H1 (cell line): ENCODE measurements at regions not wholly inside any gene's neighbourhood (a gene's known extent, or its start where the extent isn't known, plus 50 kb on each side); places are given as distances from the start of the nearest gene placed in this dataset.

Experiments
- CTCF ChIA-PET: fragments of 300-600 bp; sonication (Branson Sonifier 250); formaldehyde crosslinking; loops from one replicate; lab custom pipeline; 2021; ENCODE audit not compliant: partially characterized antibody; lab: Charles Lee
- POLR2A ChIA-PET: fragments of 300-600 bp; sonication (Branson Sonifier 250); formaldehyde crosslinking; loops from one replicate; lab custom pipeline; 2021; ENCODE audit warnings: inconsistent platforms; ENCODE audit not compliant: partially characterized antibody; lab: Charles Lee
- DNase-seq, 2 experiments: peaks; one replicate each; pipeline versions ENCODE4 v3.0.0 to v3.0.0-alpha.2; 2010 to 2022; ENCODE audit warnings: low spot score in 2 of 2, low read depth in 1 of 2, mixed read lengths in 1 of 2
- FAIRE-seq: peaks from 2 replicates; lab custom pipeline; 2011; peaks lifted over from hg19 to GRCh38; lab: Jason Lieb, UNC
- H2AFZ ChIP-seq: 2 replicates; pipeline ENCODE4 v1.8.1; 2012; ENCODE audit warnings: low read length, inconsistent platforms
- H2AK5ac ChIP-seq: 2 replicates; pipeline ENCODE4 v1.6.1; 2013; ENCODE audit warnings: low read depth, low read length
- H2BK120ac ChIP-seq: replicated peaks from 2 replicates; pipeline ENCODE3; 2013; ENCODE audit warnings: low read depth, low read length, inconsistent platforms
- H2BK12ac ChIP-seq: 2 replicates; pipeline ENCODE4 v1.6.1; 2013; ENCODE audit warnings: low read depth, low read length
- H2BK15ac ChIP-seq: 2 replicates; pipeline ENCODE4 v1.6.1; 2013; ENCODE audit warnings: low read length
- H2BK20ac ChIP-seq: 2 replicates; pipeline ENCODE4 v1.6.1; 2013; ENCODE audit warnings: low read length
- H2BK5ac ChIP-seq: 2 replicates; pipeline ENCODE4 v1.6.1; 2013; ENCODE audit warnings: low read depth, low read length
- H3K14ac ChIP-seq: 2 replicates; pipeline ENCODE4 v1.6.1; 2013; ENCODE audit warnings: inconsistent platforms; ENCODE audit not compliant: insufficient read length
- H3K18ac ChIP-seq: 2 replicates; pipeline ENCODE4 v1.6.1; 2013; ENCODE audit warnings: low read length; ENCODE audit errors: extremely low read depth
- H3K23ac ChIP-seq: 2 replicates; pipeline ENCODE4 v1.6.1; 2013; ENCODE audit warnings: inconsistent platforms; ENCODE audit not compliant: insufficient read length
- H3K23me2 ChIP-seq: 2 replicates; pipeline ENCODE4 v1.6.1; 2013; ENCODE audit warnings: low read depth, low read length
- H3K27ac ChIP-seq: 2 replicates; pipeline ENCODE4 v1.6.1; 2011; ENCODE audit warnings: low read depth, low read length, inconsistent platforms
- H3K27me3 ChIP-seq, 4 experiments: replicated peaks in 1 of 4; 1 replicate in 1 of 4; 2 replicates in 3 of 4; pipeline versions ENCODE4 v1.6.1 to v1.8.1; 2011 to 2013; ENCODE audit warnings: low read length in 3 of 4, mild to moderate bottlenecking in 3 of 4, inconsistent platforms in 2 of 4, mixed read lengths in 2 of 4, moderate library complexity in 1 of 4; ENCODE audit not compliant: control insufficient read depth in 3 of 4, insufficient read depth in 3 of 4; ENCODE audit errors: extremely low read depth in 1 of 4
- H3K36me3 ChIP-seq, 4 experiments: 2 replicates each; pipeline versions ENCODE4 v1.6.1 to v1.8.1; 2011 to 2013; ENCODE audit warnings: mild to moderate bottlenecking in 4 of 4, low read length in 3 of 4, moderate library complexity in 2 of 4, control low read depth in 1 of 4, inconsistent platforms in 1 of 4; ENCODE audit not compliant: insufficient read depth in 4 of 4, control insufficient read depth in 2 of 4
- H3K4ac ChIP-seq: replicated peaks from 2 replicates; pipeline ENCODE3; 2013; ENCODE audit warnings: low read length, low read depth, mixed read lengths, inconsistent platforms; ENCODE audit not compliant: insufficient read length
- H3K4me1 ChIP-seq, 4 experiments: replicated peaks in 1 of 4; 1 replicate in 1 of 4; 2 replicates in 3 of 4; pipeline versions ENCODE4 v1.6.1 to v1.8.1; 2011 to 2013; ENCODE audit warnings: low read length in 3 of 4, inconsistent platforms in 2 of 4, mixed read lengths in 1 of 4; ENCODE audit not compliant: insufficient read depth in 4 of 4, control insufficient read depth in 3 of 4
- H3K4me2 ChIP-seq, 2 experiments: 2 replicates each; pipeline versions ENCODE4 v1.6.1 to v1.8.1; 2011 to 2013; ENCODE audit warnings: low read depth in 2 of 2, low read length in 2 of 2, control low read depth in 1 of 2, inconsistent platforms in 1 of 2, mild to moderate bottlenecking in 1 of 2; ENCODE audit not compliant: insufficient read depth in 1 of 2
- H3K4me3 ChIP-seq, 4 experiments: fragments of 200-600, 300-600 bp in 1 of 4; sonication (generic), shearing (Covaris generic), sonication (Bioruptor Twin) in 1 of 4; 2 replicates each; pipeline versions ENCODE4 v1.5.1 to v1.8.1; 2011 to 2016; ENCODE audit warnings: low read length in 4 of 4, low read depth in 3 of 4, control low read depth in 2 of 4, inconsistent platforms in 2 of 4, mild to moderate bottlenecking in 2 of 4, mixed read lengths in 1 of 4, moderate library complexity in 1 of 4; ENCODE audit not compliant: insufficient read depth in 2 of 4; ENCODE audit errors: extremely low read depth in 1 of 4
- H3K56ac ChIP-seq: replicated peaks from 2 replicates; pipeline ENCODE3; 2013; ENCODE audit warnings: low read depth, mild to moderate bottlenecking, mixed read lengths, low read length, inconsistent platforms; ENCODE audit not compliant: insufficient read length
- H3K79me1 ChIP-seq: 2 replicates; pipeline ENCODE4 v1.6.1; 2013; ENCODE audit warnings: low read depth, low read length, control low read depth
- H3K79me2 ChIP-seq, 2 experiments: 2 replicates each; pipeline versions ENCODE4 v1.6.1 to v1.8.1; 2012 to 2013; ENCODE audit warnings: low read length in 2 of 2, mild to moderate bottlenecking in 2 of 2, inconsistent platforms in 1 of 2; ENCODE audit not compliant: insufficient read depth in 2 of 2, control insufficient read depth in 1 of 2
- H3K9ac ChIP-seq, 4 experiments: replicated peaks in 1 of 4; 1 replicate in 1 of 4; 2 replicates in 3 of 4; pipeline versions ENCODE4 v1.6.1 to v1.8.1; 2011 to 2013; ENCODE audit warnings: low read depth in 3 of 4, low read length in 3 of 4, control low read depth in 2 of 4, mild to moderate bottlenecking in 2 of 4, moderate library complexity in 2 of 4, inconsistent platforms in 1 of 4; ENCODE audit errors: extremely low read depth in 1 of 4
- H3K9me3 ChIP-seq, 2 experiments: 2 replicates each; pipeline versions ENCODE4 v1.6.1 to v1.8.1; 2012 to 2013; ENCODE audit warnings: mild to moderate bottlenecking in 2 of 2, moderate library complexity in 2 of 2, control low read depth in 1 of 2, inconsistent platforms in 1 of 2, low read depth in 1 of 2, low read length in 1 of 2, mixed read lengths in 1 of 2; ENCODE audit not compliant: insufficient read depth in 2 of 2
- H4K20me1 ChIP-seq, 2 experiments: replicated peaks in 1 of 2; 2 replicates each; pipeline versions ENCODE3 to v1.8.1; 2011 to 2013; ENCODE audit warnings: inconsistent platforms in 2 of 2, low read length in 2 of 2, mild to moderate bottlenecking in 1 of 2; ENCODE audit not compliant: insufficient read depth in 2 of 2, control insufficient read depth in 1 of 2
- H4K5ac ChIP-seq: 2 replicates; pipeline ENCODE4 v1.6.1; 2013; ENCODE audit warnings: low read length, low read depth, mixed read lengths, inconsistent platforms; ENCODE audit not compliant: insufficient read length
- H4K8ac ChIP-seq: 2 replicates; pipeline ENCODE4 v1.8.0; 2013; ENCODE audit warnings: mild to moderate bottlenecking, moderate library complexity, low read length, inconsistent platforms; ENCODE audit not compliant: insufficient read depth; ENCODE audit errors: extremely low read depth
- H4K91ac ChIP-seq: replicated peaks from 2 replicates; pipeline ENCODE3; 2013; ENCODE audit warnings: low read length, mixed read lengths, inconsistent platforms; ENCODE audit not compliant: insufficient read length
- HDAC6 ChIP-seq: IDR thresholded peaks from one replicate; pipeline ENCODE4 v1.7.1; 2012; ENCODE audit warnings: low read depth, mild to moderate bottlenecking, inconsistent platforms, low read length, moderate library complexity
- JUN ChIP-seq: IDR thresholded peaks from 2 replicates; pipeline ENCODE4 v1.6.1; 2011; ENCODE audit warnings: low read depth, mild to moderate bottlenecking, improper control_type of control experiment, low read length
- JUND ChIP-seq: IDR thresholded peaks from 2 replicates; pipeline ENCODE4 v1.6.1; 2011; ENCODE audit warnings: mild to moderate bottlenecking, improper control_type of control experiment, low read length
- NANOG ChIP-seq: IDR thresholded peaks from 2 replicates; pipeline ENCODE4 v1.6.1; 2011; ENCODE audit warnings: low read length, low read depth, mild to moderate bottlenecking, inconsistent platforms; ENCODE audit not compliant: insufficient read depth, poor library complexity, severe bottlenecking
- PHF8 ChIP-seq: fragments of 200-600 bp; sonication (generic); conservative IDR thresholded peaks from 2 replicates; pipeline ENCODE4 v1.7.1; 2012; ENCODE audit warnings: low read depth, mild to moderate bottlenecking, inconsistent platforms, low read length, moderate library complexity
- POLR2A ChIP-seq, 2 experiments: IDR thresholded peaks; 1 replicate in 1 of 2; 2 replicates in 1 of 2; pipeline ENCODE4 v1.6.1; 2011; ENCODE audit warnings: low read depth in 2 of 2, low read length in 2 of 2, mild to moderate bottlenecking in 2 of 2; ENCODE audit errors: control extremely low read depth in 1 of 2
- POU5F1 ChIP-seq: IDR thresholded peaks from 2 replicates; pipeline ENCODE4 v1.6.1; 2011; ENCODE audit warnings: low read depth, mild to moderate bottlenecking, low read length, moderate library complexity
- SP2 ChIP-seq: IDR thresholded peaks from 2 replicates; pipeline ENCODE4 v1.6.1; 2012; ENCODE audit warnings: mild to moderate bottlenecking, low read length, inconsistent platforms
- TAF1 ChIP-seq: IDR thresholded peaks from 2 replicates; pipeline ENCODE4 v1.6.1; 2011; ENCODE audit warnings: mild to moderate bottlenecking, low read depth, low read length
- WGBS, 2 experiments: shearing (Covaris generic) in 1 of 2; methylation state at CpG; one replicate each; pipeline versions ENCODE4 v1.1.6 to v1.1.7; 2013 to 2015; ENCODE audit warnings: low lambda C conversion rate in 2 of 2, mixed read lengths in 2 of 2, inconsistent platforms in 1 of 2, low coverage in 1 of 2, missing lambda C conversion rate in 1 of 2; ENCODE audit not compliant: insufficient replicate concordance in 2 of 2, insufficient coverage in 1 of 2, insufficient read length in 1 of 2; ENCODE audit errors: extremely low coverage in 1 of 2, missing lambda C conversion rate in 1 of 2; 5-methylcytosine and 5-hydroxymethylcytosine counted together
- TF ChIP-seq, protein P1 (sequence below), 3 experiments: IDR thresholded peaks; 1 replicate in 2 of 3; 2 replicates in 1 of 3; pipeline versions ENCODE4 v1.5.1 to v1.6.1; 2011; ENCODE audit warnings: low read length in 3 of 3, mild to moderate bottlenecking in 3 of 3, inconsistent platforms in 2 of 3, low read depth in 1 of 3, moderate library complexity in 1 of 3; ENCODE audit not compliant: insufficient read depth in 1 of 3; ENCODE audit errors: control extremely low read depth in 1 of 3

DNA sequence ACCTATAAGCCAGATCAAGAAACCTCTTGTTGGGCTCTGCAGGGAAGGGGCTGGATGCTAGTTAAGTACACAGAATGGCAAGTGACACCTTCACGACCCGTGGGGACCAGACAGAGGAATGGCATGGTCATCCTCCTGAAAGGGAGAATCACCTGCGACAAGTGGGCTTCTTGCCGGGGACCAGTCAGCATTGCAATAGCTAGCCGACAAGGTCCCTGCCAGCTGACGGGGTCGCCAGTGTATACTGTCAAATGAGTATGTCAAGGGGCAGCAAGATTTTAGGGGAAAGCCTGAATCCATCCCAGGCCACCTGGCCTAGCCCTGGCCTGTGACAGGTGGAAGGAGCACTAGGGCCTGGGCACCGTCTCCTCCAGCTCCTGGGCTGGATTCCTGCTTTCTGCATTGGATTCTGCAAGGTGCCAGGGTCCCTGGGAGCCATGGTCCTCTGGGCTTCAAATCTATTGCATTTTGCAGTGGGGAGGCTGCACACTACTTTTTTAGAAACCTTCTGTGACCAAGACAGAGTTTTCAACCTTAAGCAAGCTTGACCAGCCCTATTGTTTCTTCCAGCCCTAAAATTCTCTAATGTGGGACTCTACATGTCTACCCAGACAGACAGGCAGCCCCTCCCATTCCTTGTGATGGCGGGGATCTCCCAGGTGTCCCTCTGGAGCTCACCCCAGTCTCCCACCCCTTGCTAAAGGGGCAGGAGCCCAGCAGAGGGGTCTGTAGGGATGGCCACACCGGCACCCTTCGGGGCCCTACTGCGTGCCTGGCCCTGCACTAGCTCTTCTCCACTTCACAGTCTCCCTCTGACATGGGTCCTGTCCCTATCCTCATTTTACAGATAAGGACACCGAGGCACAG, 178.5 kb downstream of the GLI2 start:
- no peak overlapping the region for H3K4me2 ChIP-seq
- no peak for TF ChIP-seq JUN
- no peak for TF ChIP-seq NANOG
- no peak for TF ChIP-seq HDAC6
- TF ChIP-seq, protein P1, sequence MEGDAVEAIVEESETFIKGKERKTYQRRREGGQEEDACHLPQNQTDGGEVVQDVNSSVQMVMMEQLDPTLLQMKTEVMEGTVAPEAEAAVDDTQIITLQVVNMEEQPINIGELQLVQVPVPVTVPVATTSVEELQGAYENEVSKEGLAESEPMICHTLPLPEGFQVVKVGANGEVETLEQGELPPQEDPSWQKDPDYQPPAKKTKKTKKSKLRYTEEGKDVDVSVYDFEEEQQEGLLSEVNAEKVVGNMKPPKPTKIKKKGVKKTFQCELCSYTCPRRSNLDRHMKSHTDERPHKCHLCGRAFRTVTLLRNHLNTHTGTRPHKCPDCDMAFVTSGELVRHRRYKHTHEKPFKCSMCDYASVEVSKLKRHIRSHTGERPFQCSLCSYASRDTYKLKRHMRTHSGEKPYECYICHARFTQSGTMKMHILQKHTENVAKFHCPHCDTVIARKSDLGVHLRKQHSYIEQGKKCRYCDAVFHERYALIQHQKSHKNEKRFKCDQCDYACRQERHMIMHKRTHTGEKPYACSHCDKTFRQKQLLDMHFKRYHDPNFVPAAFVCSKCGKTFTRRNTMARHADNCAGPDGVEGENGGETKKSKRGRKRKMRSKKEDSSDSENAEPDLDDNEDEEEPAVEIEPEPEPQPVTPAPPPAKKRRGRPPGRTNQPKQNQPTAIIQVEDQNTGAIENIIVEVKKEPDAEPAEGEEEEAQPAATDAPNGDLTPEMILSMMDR (IDR thresholded peaks at IDR 0.05; ENCODE audit: control extremely low read depth in 1 of 3, insufficient read depth in 1 of 3, low read depth in 1 of 3, low read length in 3 of 3) = no peak
- no peak for TF ChIP-seq POLR2A (IDR thresholded peaks at IDR 0.05; ENCODE audit: control extremely low read depth in 1 of 2, low read depth in 2 of 2, low read length in 2 of 2)
- TF ChIP-seq JUND = no peak
- TF ChIP-seq POU5F1 = no peak
- TF ChIP-seq SP2 = no peak
- no peak for TF ChIP-seq TAF1
- TF ChIP-seq PHF8 = no peak

More for the DNA sequence above, 178.5 kb downstream of the GLI2 start:
- no peak overlapping the region for H3K18ac ChIP-seq
- 91% methylated on average over 13 of the region's 13 CpGs; no CpG with 5 or more reads in 1 of the 2 experiments for WGBS, 2 experiments
- peak overlapping the region; percentile 9; the same call in 1 of the 2 replicates for H4K8ac ChIP-seq
- no peak overlapping the region for H2BK12ac ChIP-seq
- H3K14ac ChIP-seq = no peak overlapping the region
- no peaks in the 10 kb centered on the region for H3K27me3 ChIP-seq
- H2BK20ac ChIP-seq = no peak overlapping the region
- H3K23ac ChIP-seq = no peak overlapping the region
- H2AK5ac ChIP-seq = no peak overlapping the region
- POLR2A ChIA-PET = interaction anchor here (1.5 kb wide), 1 partner anchor 161 kb away, joined by 3 read pairs; no protein-coding TSS in a partner anchor
- no peaks in the 10 kb centered on the region for H3K9me3 ChIP-seq
- DNase-seq (no peak), FAIRE-seq (no peak)
- CTCF ChIA-PET = interaction anchor here (0.7 to 4.6 kb wide), 13 partner anchors 9 to 335 kb away, joined by 3 to 24 read pairs (median 5); no protein-coding TSS in a partner anchor
- no peak overlapping the region for H2BK120ac ChIP-seq
- H2BK5ac ChIP-seq = no peak overlapping the region
- H4K5ac ChIP-seq = no peak overlapping the region
- H3K23me2 ChIP-seq = no peaks in the 10 kb centered on the region
- peaks cover 0 to 12% (median 8%) of the 10 kb centered on the region in 4 experiments; a peak in 6 of 7 replicates for H3K4me1 ChIP-seq
- H4K91ac ChIP-seq = no peak overlapping the region
- no peaks in the 10 kb centered on the region for H3K36me3 ChIP-seq
- H3K56ac ChIP-seq = no peak overlapping the region
- H3K79me1 ChIP-seq = peaks cover 22% of the 10 kb centered on the region; the same call in 1 of the 2 replicates
- peaks cover 21 to 29% of the 10 kb centered on the region in 2 experiments for H4K20me1 ChIP-seq
- H3K4me3 ChIP-seq = no peak overlapping the region
- no peak overlapping the region for H2AFZ ChIP-seq
- H3K9ac ChIP-seq = no peak overlapping the region
- no peak overlapping the region for H2BK15ac ChIP-seq
- no peak overlapping the region for H3K27ac ChIP-seq
- no peak overlapping the region for H3K4ac ChIP-seq
- peaks cover 0 to 5% of the 10 kb centered on the region in 2 experiments; a peak in 1 of 4 replicates for H3K79me2 ChIP-seq
